ENCODE measurements at regions not wholly inside any gene's neighbourhood (a gene's known extent, or its start where the extent isn't known, plus 50 kb on each side); places are given as distances from the start of the nearest gene placed in this dataset.

DNA sequence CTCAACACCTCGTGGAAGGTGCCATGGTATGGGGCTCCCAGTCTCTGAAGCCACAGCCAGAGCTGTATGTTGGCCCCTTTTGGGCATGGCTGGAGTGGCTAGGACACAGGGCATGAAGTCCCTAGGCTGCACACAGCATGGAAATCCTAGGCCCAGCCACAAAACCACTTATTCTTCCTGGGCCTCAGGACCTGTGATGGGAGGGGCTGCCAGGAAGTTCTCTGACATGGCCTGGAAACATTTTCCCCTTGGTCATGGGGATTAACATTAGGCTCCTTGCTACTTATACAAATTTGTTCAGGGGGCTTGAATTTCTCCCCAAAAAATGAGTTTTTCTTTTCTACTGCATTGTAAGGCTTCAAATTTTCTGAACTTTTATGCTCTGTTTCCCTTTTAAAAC, 2091.2 kb upstream of the ACO1 start:
- TF ChIP-seq, protein P1, sequence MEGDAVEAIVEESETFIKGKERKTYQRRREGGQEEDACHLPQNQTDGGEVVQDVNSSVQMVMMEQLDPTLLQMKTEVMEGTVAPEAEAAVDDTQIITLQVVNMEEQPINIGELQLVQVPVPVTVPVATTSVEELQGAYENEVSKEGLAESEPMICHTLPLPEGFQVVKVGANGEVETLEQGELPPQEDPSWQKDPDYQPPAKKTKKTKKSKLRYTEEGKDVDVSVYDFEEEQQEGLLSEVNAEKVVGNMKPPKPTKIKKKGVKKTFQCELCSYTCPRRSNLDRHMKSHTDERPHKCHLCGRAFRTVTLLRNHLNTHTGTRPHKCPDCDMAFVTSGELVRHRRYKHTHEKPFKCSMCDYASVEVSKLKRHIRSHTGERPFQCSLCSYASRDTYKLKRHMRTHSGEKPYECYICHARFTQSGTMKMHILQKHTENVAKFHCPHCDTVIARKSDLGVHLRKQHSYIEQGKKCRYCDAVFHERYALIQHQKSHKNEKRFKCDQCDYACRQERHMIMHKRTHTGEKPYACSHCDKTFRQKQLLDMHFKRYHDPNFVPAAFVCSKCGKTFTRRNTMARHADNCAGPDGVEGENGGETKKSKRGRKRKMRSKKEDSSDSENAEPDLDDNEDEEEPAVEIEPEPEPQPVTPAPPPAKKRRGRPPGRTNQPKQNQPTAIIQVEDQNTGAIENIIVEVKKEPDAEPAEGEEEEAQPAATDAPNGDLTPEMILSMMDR (IDR thresholded peaks at IDR 0.05; ENCODE audit: low read depth, low read length, poor library complexity, severe bottlenecking): no peak
- no peak for TF ChIP-seq EZH2phosphoT487 (IDR thresholded peaks at IDR 0.05; ENCODE audit: borderline replicate concordance, low read length)

Measured in DOHH2 (cell line).